Stomach (tissue), 4 donors: ENCODE measurements at regions not wholly inside any gene's neighbourhood (a gene's known extent, or its start where the extent isn't known, plus 50 kb on each side); places are given as distances from the start of the nearest gene placed in this dataset.

Experiments
- POLR2A ChIP-seq, 4 donors: fragments of 450-650 bp; IDR thresholded peaks; one replicate each; pipeline ENCODE4 v1.6.1; 2016; ENCODE audit warnings: antibody characterized with exemption in 4 of 4, control low read depth in 2 of 4, mild to moderate bottlenecking in 1 of 4, moderate library complexity in 1 of 4
- POLR2AphosphoS5 ChIP-seq, 3 donors: sonication (generic); formaldehyde crosslinking; IDR thresholded peaks; one replicate each; pipeline ENCODE4 v1.6.1; 2016; ENCODE audit warnings: antibody characterized with exemption in 3 of 3
- TF ChIP-seq, protein P1 (sequence below), 7 experiments: fragments of 450-650 bp in 4 of 7; fragments of 200-600 bp in 3 of 7; sonication (generic) in 3 of 7; IDR thresholded peaks; one replicate each; pipeline ENCODE4 v1.5.1; 2016 to 2019; ENCODE audit warnings: antibody characterized with exemption in 7 of 7, control low read depth in 2 of 7, mild to moderate bottlenecking in 1 of 7

DNA sequence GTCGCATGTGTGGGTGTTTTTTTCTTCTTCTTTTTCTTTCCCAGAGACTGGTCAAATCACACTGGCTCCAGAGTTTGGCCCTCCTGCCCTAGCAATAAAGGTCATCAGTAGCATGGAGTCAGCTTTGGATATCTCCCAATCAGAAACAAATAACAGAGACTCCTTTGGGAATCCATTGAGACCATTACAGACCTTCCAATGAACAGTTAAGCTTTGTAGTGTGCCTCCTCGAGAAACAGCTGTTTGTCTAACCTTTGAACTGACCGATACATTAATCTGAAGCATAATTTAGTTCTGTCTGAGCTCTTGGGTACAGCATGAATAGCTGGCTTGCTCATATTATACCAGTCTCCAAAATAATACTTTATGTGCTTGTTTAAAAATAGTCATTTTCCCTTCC, 1103.2 kb downstream of the GATA3 start:
- no peak for TF ChIP-seq POLR2A (IDR thresholded peaks at IDR 0.05)
- no peak for TF ChIP-seq POLR2AphosphoS5 (IDR thresholded peaks at IDR 0.05)
- TF ChIP-seq, protein P1, sequence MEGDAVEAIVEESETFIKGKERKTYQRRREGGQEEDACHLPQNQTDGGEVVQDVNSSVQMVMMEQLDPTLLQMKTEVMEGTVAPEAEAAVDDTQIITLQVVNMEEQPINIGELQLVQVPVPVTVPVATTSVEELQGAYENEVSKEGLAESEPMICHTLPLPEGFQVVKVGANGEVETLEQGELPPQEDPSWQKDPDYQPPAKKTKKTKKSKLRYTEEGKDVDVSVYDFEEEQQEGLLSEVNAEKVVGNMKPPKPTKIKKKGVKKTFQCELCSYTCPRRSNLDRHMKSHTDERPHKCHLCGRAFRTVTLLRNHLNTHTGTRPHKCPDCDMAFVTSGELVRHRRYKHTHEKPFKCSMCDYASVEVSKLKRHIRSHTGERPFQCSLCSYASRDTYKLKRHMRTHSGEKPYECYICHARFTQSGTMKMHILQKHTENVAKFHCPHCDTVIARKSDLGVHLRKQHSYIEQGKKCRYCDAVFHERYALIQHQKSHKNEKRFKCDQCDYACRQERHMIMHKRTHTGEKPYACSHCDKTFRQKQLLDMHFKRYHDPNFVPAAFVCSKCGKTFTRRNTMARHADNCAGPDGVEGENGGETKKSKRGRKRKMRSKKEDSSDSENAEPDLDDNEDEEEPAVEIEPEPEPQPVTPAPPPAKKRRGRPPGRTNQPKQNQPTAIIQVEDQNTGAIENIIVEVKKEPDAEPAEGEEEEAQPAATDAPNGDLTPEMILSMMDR (IDR thresholded peaks at IDR 0.05): no peak
